Activated T-cell treated with anti-CD3 and anti-CD28 coated beads, Interleukin-2, amount 50 U/mL, for 24 hours (primary cell): ENCODE measurements at regions not wholly inside any gene's neighbourhood (a gene's known extent, or its start where the extent isn't known, plus 50 kb on each side); places are given as distances from the start of the nearest gene placed in this dataset.

ENCODE experiments used
- DNase-seq: peaks from one replicate; pipeline ENCODE4 v3.0.0-alpha.2; 2020
- H3K27ac Mint-ChIP-seq: 2 replicates; pipeline ENCODE4 v1.8.0; 2020; ENCODE audit warnings: mild to moderate bottlenecking, mixed read lengths
- H3K27me3 Mint-ChIP-seq: 2 replicates; pipeline ENCODE4 v1.8.0; 2020; ENCODE audit warnings: mixed read lengths
- H3K36me3 Mint-ChIP-seq: 2 replicates; pipeline ENCODE4 v1.8.0; 2020; ENCODE audit warnings: low read depth, mixed read lengths
- H3K4me1 Mint-ChIP-seq: 2 replicates; pipeline ENCODE4 v1.8.0; 2020; ENCODE audit warnings: low read depth, mixed read lengths
- H3K4me3 Mint-ChIP-seq: 2 replicates; pipeline ENCODE4 v1.8.0; 2020; ENCODE audit warnings: mild to moderate bottlenecking, moderate library complexity, mixed read lengths
- H3K9me3 Mint-ChIP-seq: 2 replicates; pipeline ENCODE4 v1.8.0; 2020; ENCODE audit warnings: mixed read lengths

GRCh38 chr13:100826441-100826840 lies 151.8 kb upstream of the TMTC4 start:
- H3K27ac Mint-ChIP-seq = no peak overlapping the region
- no peaks in the 10 kb centered on the region for H3K36me3 Mint-ChIP-seq
- peaks cover 13% of the 10 kb centered on the region for H3K27me3 Mint-ChIP-seq
- H3K4me3 Mint-ChIP-seq = no peak overlapping the region
- H3K4me1 Mint-ChIP-seq = no peaks in the 10 kb centered on the region
- peaks cover under 1% of the 10 kb centered on the region for H3K9me3 Mint-ChIP-seq
- no peak for DNase-seq

GRCh38 chr13:100825557-100825956 lies 151.0 kb upstream of the TMTC4 start:
- H3K4me1 Mint-ChIP-seq = no peaks in the 10 kb centered on the region
- DNase-seq = no peak
- H3K36me3 Mint-ChIP-seq = no peaks in the 10 kb centered on the region
- H3K27ac Mint-ChIP-seq = no peak overlapping the region
- peaks cover 13% of the 10 kb centered on the region for H3K27me3 Mint-ChIP-seq
- no peaks in the 10 kb centered on the region for H3K9me3 Mint-ChIP-seq
- no peak overlapping the region for H3K4me3 Mint-ChIP-seq

GRCh38 chr13:100824366-100824765 lies 149.8 kb upstream of the TMTC4 start:
- DNase-seq = no peak
- no peaks in the 10 kb centered on the region for H3K9me3 Mint-ChIP-seq
- H3K27ac Mint-ChIP-seq = no peak overlapping the region
- H3K27me3 Mint-ChIP-seq = peaks cover 15% of the 10 kb centered on the region
- no peaks in the 10 kb centered on the region for H3K4me1 Mint-ChIP-seq
- no peaks in the 10 kb centered on the region for H3K36me3 Mint-ChIP-seq
- no peak overlapping the region for H3K4me3 Mint-ChIP-seq

- H3K27me3 Mint-ChIP-seq = peaks cover 14% of the 10 kb centered on the region
- no peaks in the 10 kb centered on the region for H3K4me1 Mint-ChIP-seq
Observed at GRCh38 chr13:100823448-100823847, 148.9 kb upstream of the TMTC4 start.

GRCh38 chr13:100822871-100823443 lies 148.4 kb upstream of the TMTC4 start:
- H3K36me3 Mint-ChIP-seq = no peaks in the 10 kb centered on the region
- H3K9me3 Mint-ChIP-seq = no peaks in the 10 kb centered on the region
- H3K4me3 Mint-ChIP-seq = no peak overlapping the region
- no peak overlapping the region for H3K27ac Mint-ChIP-seq
- no peak for DNase-seq
- H3K27me3 Mint-ChIP-seq = peaks cover 14% of the 10 kb centered on the region
- H3K4me1 Mint-ChIP-seq = no peaks in the 10 kb centered on the region

More at GRCh38 chr13:100823448-100823847, 148.9 kb upstream of the TMTC4 start:
- Mint-ChIP-seq H3K36me3 (no peaks in the 10 kb centered on the region), H3K9me3 (no peaks in the 10 kb centered on the region), H3K27ac (no peak overlapping the region), H3K4me3 (no peak overlapping the region)
- DNase-seq = no peak

GRCh38 chr13:100818711-100819110 lies 144.1 kb upstream of the TMTC4 start:
- Mint-ChIP-seq H3K9me3 (peaks cover 5% of the 10 kb centered on the region), H3K4me1 (no peaks in the 10 kb centered on the region), H3K4me3 (no peak overlapping the region), H3K36me3 (no peaks in the 10 kb centered on the region), H3K27ac (no peak overlapping the region), H3K27me3 (peaks cover 14% of the 10 kb centered on the region)
- DNase-seq = no peak

GRCh38 chr13:100817928-100818327 lies 143.3 kb upstream of the TMTC4 start:
- no peaks in the 10 kb centered on the region for H3K36me3 Mint-ChIP-seq
- no peaks in the 10 kb centered on the region for H3K4me1 Mint-ChIP-seq
- DNase-seq = no peak

GRCh38 chr13:100815476-100816046 lies 141.0 kb upstream of the TMTC4 start:
- H3K4me3 Mint-ChIP-seq = no peak overlapping the region
- H3K27ac Mint-ChIP-seq = no peak overlapping the region
- peaks cover 28% of the 10 kb centered on the region for H3K27me3 Mint-ChIP-seq
- no peaks in the 10 kb centered on the region for H3K36me3 Mint-ChIP-seq
- DNase-seq = no peak
- peaks cover 5% of the 10 kb centered on the region for H3K9me3 Mint-ChIP-seq
- no peaks in the 10 kb centered on the region for H3K4me1 Mint-ChIP-seq

More at GRCh38 chr13:100817928-100818327, 143.3 kb upstream of the TMTC4 start:
- Mint-ChIP-seq H3K27ac (no peak overlapping the region), H3K9me3 (peaks cover 5% of the 10 kb centered on the region), H3K4me3 (no peak overlapping the region), H3K27me3 (peaks cover 14% of the 10 kb centered on the region)

- no peak overlapping the region for H3K27ac Mint-ChIP-seq
- no peak overlapping the region for H3K4me3 Mint-ChIP-seq
- H3K36me3 Mint-ChIP-seq = no peaks in the 10 kb centered on the region
- DNase-seq = no peak
- H3K4me1 Mint-ChIP-seq = no peaks in the 10 kb centered on the region
- H3K27me3 Mint-ChIP-seq = peaks cover 43% of the 10 kb centered on the region
- H3K9me3 Mint-ChIP-seq = peaks cover 5% of the 10 kb centered on the region
Observed at GRCh38 chr13:100812982-100813584, 138.5 kb upstream of the TMTC4 start.

GRCh38 chr13:100811928-100812327 lies 137.3 kb upstream of the TMTC4 start:
- DNase-seq = no peak
- no peak overlapping the region for H3K27ac Mint-ChIP-seq
- H3K27me3 Mint-ChIP-seq = peaks cover 49% of the 10 kb centered on the region
- H3K4me3 Mint-ChIP-seq = no peak overlapping the region
- H3K4me1 Mint-ChIP-seq = no peaks in the 10 kb centered on the region
- no peaks in the 10 kb centered on the region for H3K36me3 Mint-ChIP-seq
- no peaks in the 10 kb centered on the region for H3K9me3 Mint-ChIP-seq

GRCh38 chr13:100811024-100811865 lies 136.7 kb upstream of the TMTC4 start:
- no peak for DNase-seq
- H3K27ac Mint-ChIP-seq = no peak overlapping the region
- peaks cover 49% of the 10 kb centered on the region for H3K27me3 Mint-ChIP-seq
- H3K4me1 Mint-ChIP-seq = no peaks in the 10 kb centered on the region
- H3K4me3 Mint-ChIP-seq = no peak overlapping the region
- H3K9me3 Mint-ChIP-seq = no peaks in the 10 kb centered on the region
- no peaks in the 10 kb centered on the region for H3K36me3 Mint-ChIP-seq

- Mint-ChIP-seq H3K4me1 (no peaks in the 10 kb centered on the region), H3K27me3 (peaks cover 49% of the 10 kb centered on the region), H3K36me3 (no peaks in the 10 kb centered on the region), H3K9me3 (no peaks in the 10 kb centered on the region), H3K4me3 (no peak overlapping the region), H3K27ac (no peak overlapping the region)
- DNase-seq = no peak
Observed at GRCh38 chr13:100810481-100810880, 135.9 kb upstream of the TMTC4 start.

GRCh38 chr13:100809856-100810255 lies 135.3 kb upstream of the TMTC4 start:
- DNase-seq = no peak
- H3K27ac Mint-ChIP-seq = no peak overlapping the region
- no peaks in the 10 kb centered on the region for H3K36me3 Mint-ChIP-seq
- peaks cover 45% of the 10 kb centered on the region for H3K27me3 Mint-ChIP-seq
- no peaks in the 10 kb centered on the region for H3K9me3 Mint-ChIP-seq
- no peaks in the 10 kb centered on the region for H3K4me1 Mint-ChIP-seq
- H3K4me3 Mint-ChIP-seq = no peak overlapping the region

GRCh38 chr13:100809129-100809390 lies 134.5 kb upstream of the TMTC4 start:
- DNase-seq = no peak
- no peak overlapping the region for H3K27ac Mint-ChIP-seq
- no peaks in the 10 kb centered on the region for H3K4me1 Mint-ChIP-seq
- peaks cover 43% of the 10 kb centered on the region for H3K27me3 Mint-ChIP-seq
- H3K9me3 Mint-ChIP-seq = no peaks in the 10 kb centered on the region
- H3K36me3 Mint-ChIP-seq = no peaks in the 10 kb centered on the region
- H3K4me3 Mint-ChIP-seq = no peak overlapping the region
